Keratinocyte (primary cell): ENCODE measurements at regions not wholly inside any gene's neighbourhood (a gene's known extent, or its start where the extent isn't known, plus 50 kb on each side); places are given as distances from the start of the nearest gene placed in this dataset.

Experiments
- DNase-seq: peaks from one replicate; pipeline ENCODE4 v3.0.0-alpha.2; 2011; ENCODE audit warnings: low read depth, missing footprints, low spot score
- FAIRE-seq: peaks from 2 replicates; lab custom pipeline; 2011; peaks lifted over from hg19 to GRCh38; lab: Jason Lieb, UNC
- H2AFZ ChIP-seq: 2 replicates; pipeline ENCODE4 v1.6.0; 2012; ENCODE audit warnings: low read length, control low read depth, inconsistent platforms; ENCODE audit not compliant: control insufficient read depth
- H3K27ac ChIP-seq: 2 replicates; pipeline ENCODE4 v1.5.1; 2011; ENCODE audit warnings: low read length; ENCODE audit not compliant: control insufficient read depth, insufficient read depth
- H3K27me3 ChIP-seq: 3 replicates; pipeline ENCODE4 v1.6.0; 2011; ENCODE audit warnings: low read length; ENCODE audit not compliant: control insufficient read depth, insufficient read depth; ENCODE audit errors: extremely low read depth
- H3K36me3 ChIP-seq, 2 experiments: 2 replicates in 1 of 2; 3 replicates in 1 of 2; pipeline ENCODE4 v1.5.1; 2011; ENCODE audit warnings: low read length in 2 of 2, mild to moderate bottlenecking in 1 of 2; ENCODE audit not compliant: control insufficient read depth in 2 of 2, insufficient read depth in 2 of 2; ENCODE audit errors: extremely low read depth in 1 of 2
- H3K4me1 ChIP-seq: 3 replicates; pipeline ENCODE4 v1.5.1; 2011; ENCODE audit warnings: low read length; ENCODE audit not compliant: control insufficient read depth, insufficient read depth; ENCODE audit errors: extremely low read depth
- H3K4me2 ChIP-seq: 3 replicates; pipeline ENCODE4 v1.6.0; 2011; ENCODE audit warnings: low read depth, low read length; ENCODE audit not compliant: control insufficient read depth, insufficient read depth; ENCODE audit errors: extremely low read depth
- H3K4me3 ChIP-seq, 3 experiments: fragments of 200-600 bp in 1 of 3; sonication (generic) in 1 of 3; 2 replicates in 2 of 3; 3 replicates in 1 of 3; pipeline ENCODE4 v1.5.1; 2011 to 2016; ENCODE audit warnings: low read length in 3 of 3, mild to moderate bottlenecking in 3 of 3, control low read depth in 2 of 3, inconsistent platforms in 1 of 3, low read depth in 1 of 3, mixed read lengths in 1 of 3, mixed run types in 1 of 3, moderate library complexity in 1 of 3; ENCODE audit not compliant: control insufficient read depth in 2 of 3, insufficient read depth in 2 of 3; ENCODE audit errors: extremely low read depth in 1 of 3
- H3K79me2 ChIP-seq: 2 replicates; pipeline ENCODE4 v1.6.0; 2012; ENCODE audit warnings: low read length; ENCODE audit not compliant: control insufficient read depth, insufficient read depth
- H3K9ac ChIP-seq: 3 replicates; pipeline ENCODE4 v1.6.0; 2011; ENCODE audit warnings: low read length; ENCODE audit not compliant: control insufficient read depth, insufficient read depth; ENCODE audit errors: extremely low read depth
- H3K9me1 ChIP-seq: 3 replicates; pipeline ENCODE4 v1.6.0; 2011; ENCODE audit warnings: low read length; ENCODE audit not compliant: control insufficient read depth, insufficient read depth; ENCODE audit errors: extremely low read depth
- H3K9me3 ChIP-seq: 2 replicates; pipeline ENCODE4 v1.5.1; 2012; ENCODE audit warnings: low read depth, low read length; ENCODE audit not compliant: control insufficient read depth
- H4K20me1 ChIP-seq: 3 replicates; pipeline ENCODE4 v1.6.0; 2011; ENCODE audit warnings: low read length; ENCODE audit not compliant: control insufficient read depth, insufficient read depth; ENCODE audit errors: extremely low read depth
- EZH2 ChIP-seq: IDR thresholded peaks from one replicate; pipeline ENCODE4 v1.6.1; 2012; ENCODE audit warnings: inconsistent platforms, mild to moderate bottlenecking, low read length, moderate library complexity
- dilution Hi-C: fragments of 300-500 bp; cut with MboI; formaldehyde crosslinking; loops from one replicate; pipeline ENCODE4 v1.7.0; 2020; ENCODE audit warnings: low sequenced_read_pairs; ENCODE audit not compliant: extremely low pct_ligation_motif_present
- TF ChIP-seq, protein P1 (sequence below), 3 experiments: IDR thresholded peaks in 1 of 3; conservative IDR thresholded peaks in 1 of 3; optimal IDR thresholded peaks in 1 of 3; 2 replicates in 2 of 3; 3 replicates in 1 of 3; pipeline versions ENCODE3 to v1.5.1; 2011; ENCODE audit warnings: low read length in 3 of 3, mild to moderate bottlenecking in 3 of 3, moderate library complexity in 2 of 3, control low read depth in 1 of 3, inconsistent platforms in 1 of 3; ENCODE audit not compliant: insufficient read depth in 2 of 3; ENCODE audit errors: extremely low read depth in 1 of 3

DNA sequence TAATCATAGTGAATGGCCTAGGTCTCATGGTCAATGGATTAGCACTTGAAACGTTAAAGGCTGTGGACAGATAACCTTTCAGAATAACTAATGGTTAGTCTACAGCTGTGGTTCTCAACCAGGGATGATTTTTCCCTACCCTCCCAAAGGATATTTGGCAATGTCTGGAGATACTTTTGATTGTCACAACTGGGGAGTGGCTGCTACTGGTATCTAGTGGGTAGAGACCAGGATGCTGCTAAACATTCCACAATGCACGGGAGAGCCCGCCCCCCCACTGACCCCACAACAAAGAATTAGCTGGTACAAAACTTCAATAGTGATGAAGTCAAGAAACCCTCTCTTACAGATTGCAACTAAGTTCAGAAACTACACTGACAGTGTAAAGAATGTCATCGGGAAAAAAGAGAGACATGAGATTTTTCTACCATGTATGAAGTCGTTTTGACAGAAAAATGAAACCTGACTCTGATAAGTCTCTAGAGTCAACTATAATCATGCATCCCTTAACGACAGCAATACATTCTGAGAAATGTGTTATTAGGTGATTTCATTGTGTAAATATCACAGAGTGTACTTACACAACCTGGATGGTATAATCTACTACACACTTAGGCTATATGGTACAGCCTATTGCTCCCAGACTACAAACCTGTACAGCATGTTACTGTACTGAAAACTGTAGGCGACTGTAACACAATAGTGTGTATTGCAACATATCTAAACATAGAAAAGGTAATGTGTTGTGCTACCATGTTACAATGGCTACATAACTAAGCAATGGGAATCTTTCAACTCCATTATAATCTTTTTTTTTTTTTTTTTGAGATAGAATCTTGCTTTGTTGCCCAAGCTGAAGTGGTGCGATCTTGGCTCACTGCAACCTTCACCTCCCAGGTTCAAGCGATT lies 49.7 kb upstream of the PRDX6 start:
- dilution Hi-C loops: no loop called here
- no peak for FAIRE-seq

More for the DNA sequence above, 49.7 kb upstream of the PRDX6 start:
- TF ChIP-seq, protein P1, sequence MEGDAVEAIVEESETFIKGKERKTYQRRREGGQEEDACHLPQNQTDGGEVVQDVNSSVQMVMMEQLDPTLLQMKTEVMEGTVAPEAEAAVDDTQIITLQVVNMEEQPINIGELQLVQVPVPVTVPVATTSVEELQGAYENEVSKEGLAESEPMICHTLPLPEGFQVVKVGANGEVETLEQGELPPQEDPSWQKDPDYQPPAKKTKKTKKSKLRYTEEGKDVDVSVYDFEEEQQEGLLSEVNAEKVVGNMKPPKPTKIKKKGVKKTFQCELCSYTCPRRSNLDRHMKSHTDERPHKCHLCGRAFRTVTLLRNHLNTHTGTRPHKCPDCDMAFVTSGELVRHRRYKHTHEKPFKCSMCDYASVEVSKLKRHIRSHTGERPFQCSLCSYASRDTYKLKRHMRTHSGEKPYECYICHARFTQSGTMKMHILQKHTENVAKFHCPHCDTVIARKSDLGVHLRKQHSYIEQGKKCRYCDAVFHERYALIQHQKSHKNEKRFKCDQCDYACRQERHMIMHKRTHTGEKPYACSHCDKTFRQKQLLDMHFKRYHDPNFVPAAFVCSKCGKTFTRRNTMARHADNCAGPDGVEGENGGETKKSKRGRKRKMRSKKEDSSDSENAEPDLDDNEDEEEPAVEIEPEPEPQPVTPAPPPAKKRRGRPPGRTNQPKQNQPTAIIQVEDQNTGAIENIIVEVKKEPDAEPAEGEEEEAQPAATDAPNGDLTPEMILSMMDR (optimal IDR thresholded peaks at IDR 0.05 in 1 of 3, IDR thresholded peaks at IDR 0.05 in 1 of 3, conservative IDR thresholded peaks at IDR 0.05 in 1 of 3; ENCODE audit: extremely low read depth in 1 of 3, insufficient read depth in 2 of 3, low read length in 3 of 3): no peak
- no peak for TF ChIP-seq EZH2
- DNase-seq: no peak
- Histone ChIP-seq H3K27ac (no peak overlapping the region), H3K27me3 (no peaks in the 10 kb centered on the region), H3K4me1 (peaks cover 52% of the 10 kb centered on the region), H3K9me3 (no peaks in the 10 kb centered on the region), H3K36me3 (no peaks in the 10 kb centered on the region), H3K4me2 (no peak overlapping the region), H3K4me3 (no peak overlapping the region), H3K79me2 (no peaks in the 10 kb centered on the region), H3K9me1 (no peaks in the 10 kb centered on the region), H2AFZ (no peak overlapping the region), H3K9ac (no peak overlapping the region), H4K20me1 (no peaks in the 10 kb centered on the region)
